Fibroblast of peridontal ligament (primary cell): ENCODE measurements at regions not wholly inside any gene's neighbourhood (a gene's known extent, or its start where the extent isn't known, plus 50 kb on each side); places are given as distances from the start of the nearest gene placed in this dataset.

Experiments
- DNase-seq: peaks from one replicate; pipeline ENCODE4 v3.0.0-alpha.2; 2010; ENCODE audit errors: extremely low read depth

DNA sequence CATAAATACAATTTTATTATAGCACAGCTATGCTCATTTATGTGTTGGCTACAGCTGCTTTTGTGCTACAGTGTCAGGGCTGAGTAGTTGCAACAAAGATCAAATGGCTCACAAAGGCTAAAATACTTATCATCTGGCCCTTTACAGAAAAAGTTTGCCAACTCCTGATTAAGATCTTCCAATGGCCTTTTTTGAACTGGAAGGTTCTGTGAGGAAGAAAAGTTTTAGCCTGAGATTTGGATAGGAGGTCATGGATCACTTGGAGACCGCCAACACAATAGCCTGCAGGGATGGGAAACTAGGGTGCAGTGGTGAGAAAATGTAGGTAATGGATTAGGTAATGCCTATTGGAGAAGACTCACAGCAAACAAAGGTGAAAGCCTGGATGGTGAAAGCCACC lies 169.8 kb downstream of the NOC3L start:
- peak; percentile 57 for DNase-seq

DNA sequence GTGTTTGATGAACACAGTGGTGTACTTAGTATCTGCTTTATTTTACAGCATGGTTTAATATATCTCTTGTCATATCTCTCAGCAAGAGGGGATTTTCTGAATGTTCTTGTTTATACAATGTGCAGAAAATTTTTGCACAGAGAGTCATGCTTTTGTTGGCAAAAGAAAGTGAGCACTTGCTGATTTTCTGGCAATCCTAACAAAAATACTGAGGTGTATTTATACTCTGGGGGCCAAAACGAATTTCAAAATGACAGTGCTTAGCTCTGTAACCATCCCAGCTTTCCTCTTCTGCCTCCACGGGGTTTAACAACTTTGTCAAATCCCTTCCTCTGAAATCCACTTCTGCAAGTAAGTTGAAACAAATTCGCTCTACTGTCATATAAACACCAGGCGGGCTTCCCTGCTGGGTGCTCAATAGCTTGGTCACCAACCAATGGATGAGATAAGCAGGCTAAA lies 169.2 kb downstream of the NOC3L start:
- DNase-seq = peak; percentile 94

DNA sequence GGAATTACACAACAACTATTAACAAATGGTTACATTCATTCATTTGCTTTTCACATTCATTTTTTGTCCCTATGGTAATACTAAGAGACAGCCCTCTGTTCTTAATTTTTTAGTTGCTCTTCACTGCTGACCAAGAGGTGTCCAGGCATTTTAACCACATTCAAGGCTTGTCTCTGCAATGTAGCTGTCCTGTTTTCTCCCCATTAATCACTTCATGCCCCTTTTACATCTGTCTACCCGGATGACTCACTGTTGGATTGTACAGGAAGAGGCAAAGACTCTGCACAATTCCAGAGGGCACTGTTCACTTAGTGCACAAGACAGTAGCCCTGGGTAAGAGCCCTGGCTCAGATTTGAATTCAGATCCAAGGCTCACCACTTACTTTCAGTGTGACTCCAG lies 168.5 kb downstream of the NOC3L start:
- DNase-seq = peak; percentile 41

DNA sequence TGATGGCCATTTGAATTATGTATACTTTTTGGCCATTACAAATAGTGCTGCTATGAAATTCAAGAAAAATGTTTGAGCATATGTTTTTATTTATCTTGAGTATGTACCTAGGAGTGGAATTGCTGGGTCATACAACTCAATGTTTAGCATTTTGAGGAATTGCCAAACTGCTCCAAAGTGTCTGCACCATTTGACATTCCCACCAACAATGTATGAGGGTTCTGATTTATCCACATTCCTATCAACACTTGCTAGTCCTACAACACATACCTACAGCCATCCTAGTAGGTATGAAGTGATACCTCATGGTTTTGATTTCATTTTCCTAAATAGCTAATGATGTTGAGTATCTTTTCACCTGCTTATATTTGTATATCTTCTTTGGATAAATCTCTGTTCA lies 165.5 kb downstream of the NOC3L start:
- no peak for DNase-seq

GRCh38 chr10:94198324-94198723 lies 164.4 kb downstream of the NOC3L start:
- no peak for DNase-seq

- DNase-seq = peak; percentile 67
Observed at GRCh38 chr10:94199565-94199964, 163.2 kb downstream of the NOC3L start.

- no peak for DNase-seq
Observed at GRCh38 chr10:94200146-94200837, 162.4 kb downstream of the NOC3L start.

GRCh38 chr10:94205396-94205831 lies 157.3 kb downstream of the NOC3L start:
- DNase-seq = no peak

DNA sequence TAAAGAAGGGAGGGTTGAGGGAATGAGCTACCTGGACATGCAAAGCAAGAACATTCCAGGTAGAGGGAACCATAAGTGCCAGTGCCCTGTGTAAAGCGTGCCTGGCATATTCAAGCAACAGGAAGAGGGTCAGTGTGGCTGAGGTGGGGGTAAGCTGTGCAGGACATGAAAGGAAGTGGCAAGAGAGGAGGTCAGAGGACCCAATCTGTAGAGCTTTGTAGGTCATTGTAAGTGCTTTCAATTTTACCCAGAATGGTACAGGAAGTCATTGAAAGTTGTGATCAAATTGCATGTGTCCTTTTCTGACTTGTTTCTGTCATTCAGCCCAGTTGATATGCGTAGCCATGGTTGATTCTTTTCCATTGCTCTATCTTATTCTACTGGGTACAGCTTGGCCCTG lies 156.6 kb downstream of the NOC3L start:
- no peak for DNase-seq

GRCh38 chr10:94208315-94208714 lies 154.4 kb downstream of the NOC3L start:
- no peak for DNase-seq

DNA sequence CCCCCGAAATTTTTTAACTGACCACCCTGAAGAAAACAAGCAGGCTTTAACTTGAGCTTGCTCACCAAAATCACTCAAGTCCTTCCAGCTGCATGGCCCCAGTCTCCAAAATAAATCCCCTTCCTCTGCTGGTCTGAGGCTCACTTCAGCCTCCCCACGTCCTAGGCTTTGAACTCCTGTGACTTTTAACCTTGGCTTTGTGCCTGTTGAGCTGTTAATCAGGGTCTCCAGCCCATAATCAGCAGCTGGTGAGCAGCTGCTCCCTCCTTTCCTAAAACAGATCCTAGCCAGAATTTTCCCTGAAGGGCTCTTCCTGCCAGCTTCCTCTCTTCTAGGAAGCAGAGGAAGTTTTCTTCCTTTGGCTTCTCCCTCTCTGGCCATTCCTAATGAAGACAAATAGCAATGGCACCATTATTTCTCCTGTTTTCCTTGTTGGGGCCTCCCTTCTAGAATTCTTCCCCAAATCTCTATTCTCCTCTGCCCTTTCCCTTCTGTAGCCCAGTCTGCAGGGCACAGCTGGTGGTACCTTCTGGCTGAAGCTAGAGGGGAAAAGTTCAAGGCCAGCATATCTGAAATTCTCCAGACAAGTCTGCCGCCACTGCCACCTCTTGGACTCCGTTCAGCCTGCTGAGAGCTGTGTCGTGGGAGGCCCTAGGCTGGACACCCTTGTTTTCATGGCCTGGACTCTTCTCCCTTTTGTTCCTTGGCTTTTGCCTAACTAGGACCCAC lies 152.1 kb downstream of the NOC3L start:
- DNase-seq = no peak

DNA sequence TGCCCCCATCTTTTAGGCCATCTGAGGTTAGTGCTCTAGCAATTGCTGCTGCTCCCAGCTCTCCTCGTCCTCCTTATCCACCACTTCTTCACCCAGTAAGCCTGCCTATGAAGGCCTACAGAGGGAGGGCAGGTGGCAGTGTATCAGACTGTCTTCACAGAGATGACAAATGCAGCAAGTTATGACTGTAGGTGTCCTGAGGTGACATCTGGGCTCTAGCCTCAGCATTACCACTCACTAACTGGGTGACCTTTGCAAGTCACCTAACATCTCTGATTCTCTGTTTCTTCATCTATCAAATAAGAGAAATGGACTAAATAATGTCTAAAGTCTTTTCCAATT lies 151.6 kb downstream of the NOC3L start:
- no peak for DNase-seq

DNA sequence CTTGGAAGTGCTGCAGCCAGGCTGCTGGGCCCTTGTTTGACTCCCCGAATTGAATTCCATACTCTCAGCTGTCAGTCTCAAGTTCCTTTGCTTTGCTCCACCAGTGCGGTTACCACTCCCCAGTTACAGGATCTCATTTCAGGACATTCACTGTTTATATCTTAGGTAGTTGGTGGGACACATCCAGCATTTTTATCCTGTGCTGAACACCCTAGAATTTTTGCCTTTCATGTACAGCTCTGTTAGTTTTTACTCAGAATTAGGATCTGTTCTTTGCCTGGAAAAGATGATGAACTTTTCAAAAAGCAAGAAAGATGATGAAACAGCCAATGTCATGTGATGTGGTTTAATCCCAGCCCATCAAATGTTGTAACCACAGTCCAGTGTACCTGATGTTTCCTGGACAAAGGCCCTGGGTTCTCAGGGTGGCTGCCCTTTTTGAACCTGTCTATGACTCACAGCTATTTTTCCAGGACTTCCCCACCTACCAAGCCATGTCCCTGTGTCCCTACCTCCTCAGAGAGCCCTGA lies 149.7 kb downstream of the NOC3L start:
- peak; percentile 52 for DNase-seq

GRCh38 chr10:94213980-94214379 lies 148.8 kb downstream of the NOC3L start:
- DNase-seq = no peak

- no peak for DNase-seq
Observed at GRCh38 chr10:94214481-94214893, 148.3 kb downstream of the NOC3L start.

DNA sequence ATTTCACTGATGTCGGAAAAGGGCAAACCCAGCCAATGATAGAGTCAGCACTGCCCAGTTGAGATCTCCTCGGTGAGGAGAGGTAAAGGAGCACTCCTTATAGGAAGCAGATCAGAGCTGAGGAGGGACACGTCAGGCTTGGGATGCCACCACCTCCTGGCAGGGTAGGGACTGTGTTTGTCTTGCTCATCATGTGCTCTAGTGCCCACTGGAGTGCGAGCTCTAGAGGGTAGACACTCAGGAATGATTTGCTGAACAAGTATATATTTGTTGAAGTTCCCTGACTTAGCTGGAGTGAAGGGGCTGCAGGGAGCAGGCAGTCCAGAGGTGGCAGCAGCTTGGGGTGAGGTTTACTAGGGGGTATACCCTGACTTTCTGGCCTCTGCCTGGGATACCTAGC lies 146.5 kb downstream of the NOC3L start:
- no peak for DNase-seq

GRCh38 chr10:94217411-94217810 lies 145.3 kb downstream of the NOC3L start:
- peak; percentile 21 for DNase-seq

GRCh38 chr10:94218493-94219183 lies 144.1 kb downstream of the NOC3L start:
- DNase-seq = peak; percentile 57

- DNase-seq = peak; percentile 24
Observed at GRCh38 chr10:94219829-94220228, 142.9 kb downstream of the NOC3L start.

GRCh38 chr10:94220717-94221116 lies 142.0 kb downstream of the NOC3L start:
- DNase-seq = no peak

GRCh38 chr10:94223702-94224370 lies 138.9 kb downstream of the NOC3L start:
- peak; percentile 91 for DNase-seq

- peak; percentile 29 for DNase-seq
Observed at GRCh38 chr10:94224656-94225055, 138.1 kb downstream of the NOC3L start.
